CD8-positive, alpha-beta memory T cell (primary cell): ENCODE measurements at regions not wholly inside any gene's neighbourhood (a gene's known extent, or its start where the extent isn't known, plus 50 kb on each side); places are given as distances from the start of the nearest gene placed in this dataset.

Experiments used
- CTCF ChIA-PET: fragments of 350-600 bp; sonication (Branson Sonifier 250); formaldehyde crosslinking; loops from one replicate; lab custom pipeline; 2021; ENCODE audit warnings: antibody characterized with exemption; lab: Charles Lee
- POLR2A ChIA-PET: fragments of 350-600 bp; sonication (Branson Sonifier 250); formaldehyde crosslinking; loops from one replicate; lab custom pipeline; 2021; ENCODE audit warnings: antibody characterized with exemption; lab: Charles Lee
- DNase-seq, 5 donors: peaks; one replicate each; pipeline versions ENCODE4 v3.0.0 to v3.0.0-alpha.2; 2020 to 2022; ENCODE audit warnings: mixed read lengths in 1 of 5
- H3K27ac ChIP-seq: one replicate; pipeline ENCODE4 v1.7.0; 2013; ENCODE audit warnings: low read depth, mild to moderate bottlenecking, low read length, moderate library complexity
- H3K27me3 ChIP-seq: 2 replicates; pipeline ENCODE4 v1.7.0; 2013; ENCODE audit warnings: low read length, mild to moderate bottlenecking; ENCODE audit not compliant: insufficient read depth, poor library complexity, severe bottlenecking
- H3K36me3 ChIP-seq: 2 replicates; pipeline ENCODE4 v1.7.0; 2013; ENCODE audit warnings: mild to moderate bottlenecking, low read length, moderate library complexity; ENCODE audit not compliant: insufficient read depth
- H3K4me1 ChIP-seq: 2 replicates; pipeline ENCODE4 v1.7.0; 2013; ENCODE audit warnings: mild to moderate bottlenecking, low read length, moderate library complexity; ENCODE audit not compliant: insufficient read depth
- H3K4me3 ChIP-seq: 2 replicates; pipeline ENCODE4 v1.7.0; 2013; ENCODE audit warnings: mild to moderate bottlenecking, low read length
- H3K9me3 ChIP-seq: 2 replicates; pipeline ENCODE4 v1.7.0; 2013; ENCODE audit warnings: mild to moderate bottlenecking, low read length
- H3K27ac Mint-ChIP-seq, 8 donors: one replicate each; pipeline ENCODE4 v1.8.0; 2020 to 2021; ENCODE audit warnings: mixed read lengths in 8 of 8, mild to moderate bottlenecking in 6 of 8, inconsistent platforms in 3 of 8, moderate library complexity in 3 of 8
- H3K27me3 Mint-ChIP-seq, 2 donors: one replicate each; pipeline ENCODE4 v1.8.0; 2020 to 2021; ENCODE audit warnings: mixed read lengths in 2 of 2, mild to moderate bottlenecking in 1 of 2, moderate library complexity in 1 of 2
- H3K36me3 Mint-ChIP-seq, 3 donors: one replicate each; pipeline ENCODE4 v1.8.0; 2020 to 2021; ENCODE audit warnings: mixed read lengths in 3 of 3, inconsistent platforms in 1 of 3, mild to moderate bottlenecking in 1 of 3
- H3K4me1 Mint-ChIP-seq, 3 donors: one replicate each; pipeline ENCODE4 v1.8.0; 2020 to 2021; ENCODE audit warnings: mixed read lengths in 3 of 3, inconsistent platforms in 1 of 3, mild to moderate bottlenecking in 1 of 3
- H3K4me3 Mint-ChIP-seq, 7 donors: one replicate each; pipeline ENCODE4 v1.8.0; 2020 to 2021; ENCODE audit warnings: mixed read lengths in 7 of 7, mild to moderate bottlenecking in 6 of 7, moderate library complexity in 4 of 7, inconsistent platforms in 2 of 7
- H3K9me3 Mint-ChIP-seq, 5 donors: one replicate each; pipeline ENCODE4 v1.8.0; 2020 to 2022; ENCODE audit warnings: mixed read lengths in 5 of 5, mild to moderate bottlenecking in 3 of 5, moderate library complexity in 2 of 5, inconsistent platforms in 1 of 5

GRCh38 chr13:86383561-86383960 is 584.3 kb upstream of the SLITRK6 start:
- Histone ChIP-seq H3K36me3 (no peaks in the 10 kb centered on the region), H3K4me1 (no peaks in the 10 kb centered on the region), H3K4me3 (no peak overlapping the region), H3K27me3 (no peaks in the 10 kb centered on the region), H3K27ac (no peak overlapping the region), H3K9me3 (no peaks in the 10 kb centered on the region)
- no peaks in the 10 kb centered on the region for H3K27me3 Mint-ChIP-seq
- H3K36me3 Mint-ChIP-seq = no peaks in the 10 kb centered on the region
- no peaks in the 10 kb centered on the region for H3K4me1 Mint-ChIP-seq
- no peak overlapping the region for H3K4me3 Mint-ChIP-seq
- ChIA-PET POLR2A (no interaction called here), CTCF (no interaction called here)
- peaks cover 0 to 6% (median 0%) of the 10 kb centered on the region in 5 donors for H3K9me3 Mint-ChIP-seq
- H3K27ac Mint-ChIP-seq = no peak overlapping the region
- no peak for DNase-seq

- H3K4me1 ChIP-seq = no peaks in the 10 kb centered on the region
- DNase-seq = no peak
- H3K27me3 Mint-ChIP-seq = no peaks in the 10 kb centered on the region
- no peak overlapping the region for H3K27ac ChIP-seq
- H3K36me3 ChIP-seq = no peaks in the 10 kb centered on the region
- H3K4me3 ChIP-seq = no peak overlapping the region
- H3K27me3 ChIP-seq = no peaks in the 10 kb centered on the region
- H3K36me3 Mint-ChIP-seq = no peaks in the 10 kb centered on the region
- no peak overlapping the region for H3K4me3 Mint-ChIP-seq
- POLR2A ChIA-PET = no interaction called here
- no peak overlapping the region for H3K27ac Mint-ChIP-seq
- CTCF ChIA-PET = no interaction called here
- H3K4me1 Mint-ChIP-seq = no peaks in the 10 kb centered on the region
- H3K9me3 Mint-ChIP-seq = peaks cover 0 to 23% (median 0%) of the 10 kb centered on the region in 5 donors
- no peaks in the 10 kb centered on the region for H3K9me3 ChIP-seq
Measured at GRCh38 chr13:86397635-86398034, 598.4 kb upstream of the SLITRK6 start.

- POLR2A ChIA-PET = no interaction called here
- Mint-ChIP-seq H3K9me3 (peaks cover 0 to 24% (median 0%) of the 10 kb centered on the region in 5 donors), H3K36me3 (no peaks in the 10 kb centered on the region), H3K27ac (no peak overlapping the region), H3K4me3 (no peak overlapping the region), H3K27me3 (no peaks in the 10 kb centered on the region), H3K4me1 (no peaks in the 10 kb centered on the region)
- CTCF ChIA-PET = no interaction called here
- no peak for DNase-seq
- no peaks in the 10 kb centered on the region for H3K27me3 ChIP-seq
- H3K4me3 ChIP-seq = no peak overlapping the region
- no peaks in the 10 kb centered on the region for H3K36me3 ChIP-seq
- no peak overlapping the region for H3K27ac ChIP-seq
- H3K9me3 ChIP-seq = no peaks in the 10 kb centered on the region
- H3K4me1 ChIP-seq = no peaks in the 10 kb centered on the region
Measured at GRCh38 chr13:86399572-86399971, 600.4 kb upstream of the SLITRK6 start.

- Mint-ChIP-seq H3K36me3 (no peaks in the 10 kb centered on the region), H3K27ac (no peak overlapping the region), H3K4me3 (peak overlapping the region in 3 of 7 donors; percentile 13 to 32 (median 26)), H3K27me3 (no peaks in the 10 kb centered on the region), H3K9me3 (peaks cover 0 to 13% (median 0%) of the 10 kb centered on the region in 5 donors), H3K4me1 (no peaks in the 10 kb centered on the region)
- H3K4me1 ChIP-seq = no peaks in the 10 kb centered on the region
- DNase-seq = no peak
- H3K36me3 ChIP-seq = no peaks in the 10 kb centered on the region
- no peaks in the 10 kb centered on the region for H3K27me3 ChIP-seq
- no peak overlapping the region for H3K4me3 ChIP-seq
- ChIA-PET POLR2A (no interaction called here), CTCF (no interaction called here)
- H3K9me3 ChIP-seq = no peaks in the 10 kb centered on the region
- H3K27ac ChIP-seq = no peak overlapping the region
Measured at GRCh38 chr13:86402500-86402899, 603.3 kb upstream of the SLITRK6 start.

- H3K4me3 Mint-ChIP-seq = no peak overlapping the region
- no peak for DNase-seq
- no peaks in the 10 kb centered on the region for H3K27me3 ChIP-seq
- H3K36me3 ChIP-seq = no peaks in the 10 kb centered on the region
- POLR2A ChIA-PET = no interaction called here
- H3K4me1 ChIP-seq = no peaks in the 10 kb centered on the region
- CTCF ChIA-PET = no interaction called here
- no peak overlapping the region for H3K4me3 ChIP-seq
- H3K27me3 Mint-ChIP-seq = no peaks in the 10 kb centered on the region
- H3K9me3 ChIP-seq = no peaks in the 10 kb centered on the region
- H3K4me1 Mint-ChIP-seq = no peaks in the 10 kb centered on the region
- H3K36me3 Mint-ChIP-seq = no peaks in the 10 kb centered on the region
- peaks cover 0 to 13% (median 0%) of the 10 kb centered on the region in 5 donors for H3K9me3 Mint-ChIP-seq
- no peak overlapping the region for H3K27ac Mint-ChIP-seq
- no peak overlapping the region for H3K27ac ChIP-seq
Measured at GRCh38 chr13:86403181-86403580, 604.0 kb upstream of the SLITRK6 start.

- DNase-seq = peak in 1 of 5 donors; percentile 39
- Mint-ChIP-seq H3K9me3 (peaks cover 0 to 19% (median 3%) of the 10 kb centered on the region in 5 donors), H3K27me3 (no peaks in the 10 kb centered on the region), H3K27ac (no peak overlapping the region), H3K4me1 (no peaks in the 10 kb centered on the region), H3K36me3 (no peaks in the 10 kb centered on the region), H3K4me3 (no peak overlapping the region)
- H3K4me1 ChIP-seq = no peaks in the 10 kb centered on the region
- no peaks in the 10 kb centered on the region for H3K27me3 ChIP-seq
- H3K9me3 ChIP-seq = no peaks in the 10 kb centered on the region
- ChIA-PET CTCF (no interaction called here), POLR2A (no interaction called here)
- no peaks in the 10 kb centered on the region for H3K36me3 ChIP-seq
- H3K4me3 ChIP-seq = no peak overlapping the region
- no peak overlapping the region for H3K27ac ChIP-seq
Measured at GRCh38 chr13:86409466-86410241, 610.4 kb upstream of the SLITRK6 start.

- Mint-ChIP-seq H3K27me3 (no peaks in the 10 kb centered on the region), H3K36me3 (no peaks in the 10 kb centered on the region), H3K27ac (no peak overlapping the region), H3K4me3 (no peak overlapping the region), H3K4me1 (no peaks in the 10 kb centered on the region), H3K9me3 (peaks cover 7 to 38% (median 15%) of the 10 kb centered on the region in 5 donors)
- no peaks in the 10 kb centered on the region for H3K27me3 ChIP-seq
- no peaks in the 10 kb centered on the region for H3K9me3 ChIP-seq
- H3K36me3 ChIP-seq = no peaks in the 10 kb centered on the region
- CTCF ChIA-PET = no interaction called here
- no peak overlapping the region for H3K4me3 ChIP-seq
- POLR2A ChIA-PET = no interaction called here
- DNase-seq = no peak
- H3K27ac ChIP-seq = no peak overlapping the region
- no peaks in the 10 kb centered on the region for H3K4me1 ChIP-seq
Measured at GRCh38 chr13:86425170-86425815, 626.1 kb upstream of the SLITRK6 start.

- DNase-seq = no peak
- H3K9me3 Mint-ChIP-seq = peaks cover 2 to 31% (median 11%) of the 10 kb centered on the region in 5 donors
- no peaks in the 10 kb centered on the region for H3K27me3 ChIP-seq
- H3K27me3 Mint-ChIP-seq = no peaks in the 10 kb centered on the region
- no peaks in the 10 kb centered on the region for H3K36me3 ChIP-seq
- POLR2A ChIA-PET = no interaction called here
- H3K4me1 Mint-ChIP-seq = no peaks in the 10 kb centered on the region
- CTCF ChIA-PET = no interaction called here
- H3K4me3 Mint-ChIP-seq = no peak overlapping the region
- H3K27ac ChIP-seq = no peak overlapping the region
- H3K27ac Mint-ChIP-seq = peak overlapping the region in 2 of 8 donors; percentile 18 to 22
- no peak overlapping the region for H3K4me3 ChIP-seq
- no peaks in the 10 kb centered on the region for H3K4me1 ChIP-seq
- H3K9me3 ChIP-seq = no peaks in the 10 kb centered on the region
- no peaks in the 10 kb centered on the region for H3K36me3 Mint-ChIP-seq
Measured at GRCh38 chr13:86426437-86426836, 627.2 kb upstream of the SLITRK6 start.
